NCI-H2196 treated with DMSO at 0.1 percent for 48 hours (cell line): ENCODE measurements at regions not wholly inside any gene's neighbourhood (a gene's known extent, or its start where the extent isn't known, plus 50 kb on each side); places are given as distances from the start of the nearest gene placed in this dataset.

Experiments
- DNase-seq: peaks from one replicate; lab custom pipeline; 2025; ENCODE audit not compliant: unreplicated experiment; lab: John Stamatoyannopoulos, UW

DNA sequence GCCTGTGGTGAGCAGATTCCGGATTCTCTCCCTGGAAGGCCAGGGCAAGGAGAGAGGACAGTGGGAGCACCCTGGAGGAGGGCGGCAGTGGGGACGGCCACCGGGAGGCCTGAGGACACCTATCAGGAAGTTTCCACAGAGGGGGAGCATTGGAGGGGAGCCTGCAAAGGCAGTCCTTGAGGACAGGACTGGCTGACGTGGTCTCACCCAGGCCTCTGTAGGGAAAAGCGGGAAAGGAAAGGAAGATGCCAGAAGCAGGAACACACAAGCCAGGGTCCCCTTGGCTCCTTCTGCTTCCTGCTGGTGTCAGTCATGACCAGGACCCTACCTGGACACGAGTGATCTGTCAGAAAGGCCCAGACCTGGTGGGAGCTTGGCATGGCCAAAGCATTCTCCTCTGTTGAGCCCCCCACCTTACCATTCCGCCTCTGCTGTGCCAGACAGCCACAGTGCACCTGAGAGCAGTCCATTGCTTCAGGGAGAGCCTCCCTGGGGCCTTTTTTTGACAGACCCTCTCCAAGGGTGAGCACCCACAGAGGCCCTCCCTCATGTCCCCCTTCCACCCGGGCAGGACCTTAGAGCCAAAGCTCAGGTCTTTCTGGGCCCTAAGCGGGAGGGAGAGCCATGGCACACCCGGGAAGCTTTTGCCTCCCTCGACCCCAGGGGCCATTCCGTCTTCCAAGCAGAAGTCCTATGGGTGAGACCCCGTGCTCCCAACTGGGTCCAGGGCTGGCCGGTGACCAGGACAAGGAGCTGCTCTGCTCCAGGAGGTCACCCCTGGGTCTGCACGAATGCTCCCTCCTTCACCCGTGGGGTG, 333.1 kb downstream of the DYSF start:
- DNase-seq = no peak

DNA sequence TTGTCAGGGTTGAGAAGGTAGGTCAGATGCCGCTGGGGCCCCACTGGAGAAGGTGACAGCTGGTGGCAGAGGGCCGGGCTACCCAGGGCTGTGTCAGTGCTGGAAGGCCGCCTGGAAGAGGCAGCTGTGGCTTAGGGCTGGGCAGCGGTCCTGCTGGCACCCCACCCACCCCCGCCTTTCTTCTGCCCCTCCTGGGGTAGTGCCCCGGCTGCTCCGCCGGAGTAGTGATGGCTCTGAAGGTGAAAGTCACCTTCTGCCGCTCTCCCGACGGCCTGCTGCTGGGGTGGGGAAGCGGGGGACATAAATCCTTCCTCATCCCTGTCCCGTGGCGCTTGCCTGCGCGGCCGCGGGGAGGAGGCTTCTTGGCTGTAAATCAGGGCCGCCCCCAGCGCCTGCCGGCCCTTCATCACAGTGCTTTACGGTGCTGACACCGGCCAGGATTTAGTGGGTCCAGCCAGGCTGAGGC, 332.2 kb downstream of the DYSF start:
- no peak for DNase-seq

DNA sequence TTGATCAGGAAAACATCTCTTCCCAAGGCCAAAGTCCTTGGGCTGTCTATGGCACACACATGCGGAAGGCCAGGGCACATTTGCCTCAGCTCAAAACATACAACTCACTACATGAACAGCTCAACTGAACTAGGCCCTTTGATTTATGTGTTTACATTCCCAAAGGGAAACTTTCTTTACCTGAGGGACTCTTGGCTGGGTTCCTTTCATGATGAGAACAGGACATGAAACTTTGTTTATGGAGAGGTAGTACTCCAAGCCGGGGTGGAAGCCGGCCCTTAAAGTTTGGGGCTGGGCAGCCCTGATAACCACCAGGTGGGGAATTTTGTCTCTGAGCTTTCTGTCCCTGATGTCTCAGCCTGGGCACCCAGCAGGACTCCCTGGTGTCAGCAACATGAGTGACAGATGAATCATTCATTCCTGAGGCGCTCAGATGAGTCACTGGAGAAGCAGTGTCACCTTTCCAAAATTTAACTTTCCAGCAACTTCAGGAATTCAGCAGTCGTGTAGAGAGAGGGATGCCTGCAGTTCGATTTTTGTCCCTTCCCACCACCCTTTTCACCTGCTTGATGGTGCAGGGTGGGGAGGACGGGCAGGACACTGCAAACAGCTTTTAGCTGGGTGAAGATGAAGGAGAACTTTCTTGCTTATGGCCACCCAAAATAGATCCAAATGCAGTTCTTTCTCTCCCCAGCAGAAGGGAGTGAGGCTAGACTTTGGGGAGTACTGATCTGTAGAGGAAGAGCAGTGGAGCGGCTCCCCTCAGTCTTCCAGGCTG, 331.6 kb downstream of the DYSF start:
- DNase-seq = no peak

DNA sequence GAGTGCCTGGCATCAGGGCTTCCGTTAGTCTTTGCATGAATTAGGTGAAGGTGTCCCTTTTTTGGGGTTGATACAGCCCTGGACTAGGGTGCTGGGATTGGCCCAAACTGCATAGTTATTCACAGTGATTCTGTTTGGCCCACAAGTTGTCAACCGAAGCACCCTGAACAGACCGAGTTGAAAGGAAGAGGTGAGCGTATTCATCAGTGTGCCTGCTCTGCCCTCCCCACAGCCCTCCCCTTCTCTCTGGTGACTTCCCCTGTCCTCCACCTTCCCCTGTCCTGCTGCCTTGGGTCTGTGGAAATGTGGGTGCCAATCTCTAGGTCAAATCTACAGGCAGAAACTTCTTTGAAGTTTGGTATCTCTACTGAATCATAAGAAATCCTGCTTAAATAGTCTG, 330.5 kb downstream of the DYSF start:
- no peak for DNase-seq

DNA sequence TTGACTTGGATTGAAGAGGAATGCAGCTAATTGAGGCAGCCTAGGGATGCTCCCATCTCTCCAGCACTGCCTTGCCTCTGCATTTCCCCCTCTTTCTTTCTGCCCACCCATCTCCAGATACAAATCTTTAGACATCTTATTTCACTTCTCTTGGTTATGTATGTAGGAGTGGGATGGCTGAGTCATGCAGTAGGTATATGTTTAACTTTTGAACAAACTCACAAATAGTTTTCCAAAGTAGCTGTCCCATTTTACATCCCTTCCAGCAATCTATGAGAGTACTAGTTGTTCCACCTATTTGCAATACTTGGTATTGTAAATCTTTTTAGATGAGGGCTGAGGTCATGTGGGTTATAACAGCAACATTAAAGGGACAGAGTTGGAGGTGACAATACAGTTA, 329.9 kb downstream of the DYSF start:
- DNase-seq = no peak

DNA sequence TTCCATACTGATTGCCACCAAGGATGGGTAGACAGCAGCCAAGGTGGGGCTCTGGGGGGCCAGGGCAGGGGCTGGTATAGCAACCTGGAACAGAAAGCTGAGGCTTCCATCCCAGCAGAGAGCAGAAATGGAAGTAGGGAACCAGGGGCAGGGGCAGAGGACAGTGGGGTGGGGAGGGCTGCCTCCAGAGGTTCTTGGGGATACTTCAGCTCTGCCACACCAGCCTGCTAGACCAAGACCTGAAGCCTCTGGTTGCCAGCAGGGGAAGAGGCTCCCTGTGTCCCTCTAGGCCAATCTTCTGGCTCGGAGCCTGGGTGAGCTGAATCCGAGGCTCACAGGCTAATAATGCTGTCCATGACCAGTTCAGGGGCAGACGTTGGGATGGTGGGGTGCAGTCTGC, 329.0 kb downstream of the DYSF start:
- DNase-seq = no peak

DNA sequence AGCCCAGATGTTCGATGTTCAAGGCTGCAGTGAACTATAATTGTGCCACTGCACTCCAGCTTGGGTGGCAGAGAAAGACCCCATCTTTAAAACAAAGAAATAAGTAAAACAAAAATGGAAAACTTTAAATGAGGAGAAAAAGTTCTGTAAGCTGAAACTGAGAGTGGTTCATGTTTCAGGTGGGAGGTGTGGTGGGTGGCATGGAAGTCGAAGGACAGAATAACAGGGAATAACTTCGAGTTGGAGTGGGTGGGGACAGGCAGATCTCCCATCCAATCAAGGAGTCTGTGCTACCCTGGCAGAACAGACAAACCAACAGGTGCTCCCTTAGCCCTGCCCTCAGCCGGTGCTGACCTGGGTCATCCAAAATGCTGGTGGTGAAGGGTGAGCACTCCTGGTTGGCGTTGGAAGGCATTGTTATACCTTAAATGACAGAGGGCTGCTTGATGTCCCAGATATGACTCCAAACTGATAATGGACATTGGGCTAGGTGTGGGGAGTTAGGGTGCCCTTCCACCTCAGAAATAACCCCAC, 328.4 kb downstream of the DYSF start:
- DNase-seq = no peak

DNA sequence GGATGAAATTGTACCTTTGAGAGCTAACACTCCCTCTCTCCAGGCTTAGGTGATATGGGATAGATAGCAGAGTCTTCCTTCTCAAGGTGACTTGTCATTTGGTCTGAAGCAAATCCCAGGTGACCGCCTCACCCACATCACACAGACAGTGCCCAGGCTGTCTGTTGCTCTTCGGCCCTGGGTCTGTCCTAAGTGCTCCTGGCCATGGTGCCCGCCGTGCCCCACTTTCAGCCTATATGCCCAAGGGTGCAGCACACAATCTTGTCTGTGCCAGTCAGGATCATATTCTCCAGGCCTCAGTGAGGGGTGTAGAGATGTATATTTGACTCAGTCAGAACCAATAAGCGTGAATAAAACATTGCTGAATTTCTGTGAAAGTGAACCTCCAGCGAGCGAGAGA, 326.8 kb downstream of the DYSF start:
- no peak for DNase-seq

DNA sequence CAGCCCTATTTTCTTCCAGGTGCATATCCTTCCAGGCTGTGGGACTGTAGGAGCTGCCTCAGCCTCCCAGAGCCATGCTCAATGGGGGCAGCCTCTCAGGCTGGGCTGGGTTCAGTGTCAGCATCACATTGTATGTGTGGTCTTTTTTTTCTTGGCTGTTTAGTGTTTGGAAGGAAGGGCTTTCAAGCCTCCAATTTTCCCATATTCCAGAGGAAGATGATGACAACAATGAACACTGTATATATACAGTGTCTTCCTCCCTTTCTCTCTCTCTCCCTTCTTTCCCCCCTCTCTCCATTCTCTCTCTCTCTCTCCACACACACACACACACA, 326.4 kb downstream of the DYSF start:
- no peak for DNase-seq

DNA sequence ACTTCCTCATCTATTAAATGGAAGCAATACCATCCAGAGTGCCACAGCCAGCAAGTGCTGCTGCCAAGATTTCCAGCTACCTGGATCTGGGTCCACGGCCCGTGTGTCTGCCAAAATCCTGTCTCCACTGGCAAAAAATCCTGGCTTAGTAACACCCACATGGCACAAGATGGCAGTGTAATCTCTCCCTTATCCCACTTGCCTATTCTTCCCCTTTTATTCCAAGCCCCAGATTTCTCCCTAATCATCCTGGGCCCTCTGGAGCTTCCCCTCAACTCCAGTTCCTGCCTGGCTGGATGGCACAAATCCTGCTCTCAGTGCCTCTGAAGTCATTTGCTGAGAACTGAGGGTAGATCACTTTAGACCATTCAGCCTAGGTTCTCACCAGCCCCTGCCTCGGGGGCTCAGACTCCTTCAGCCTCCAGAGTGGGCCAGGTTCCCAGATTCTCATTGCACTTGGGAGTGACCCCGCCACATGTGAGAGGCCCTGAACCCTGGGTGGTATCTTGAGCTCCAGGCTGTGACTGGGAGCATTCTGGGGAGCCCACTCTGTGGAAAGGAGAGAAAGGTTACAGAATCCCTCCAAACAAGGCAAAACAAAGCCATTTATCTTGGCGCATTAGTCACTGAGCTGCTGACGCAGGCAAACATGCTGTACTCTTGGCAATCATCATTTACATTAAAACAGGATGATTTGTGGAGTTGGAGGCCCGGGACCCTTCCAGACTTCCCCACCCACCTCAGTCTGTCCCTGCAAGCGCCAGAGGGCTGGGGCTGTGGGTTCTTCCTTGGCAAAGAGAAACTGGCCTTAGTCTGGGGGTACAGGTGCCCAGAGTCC, 325.8 kb downstream of the DYSF start:
- DNase-seq = no peak

DNA sequence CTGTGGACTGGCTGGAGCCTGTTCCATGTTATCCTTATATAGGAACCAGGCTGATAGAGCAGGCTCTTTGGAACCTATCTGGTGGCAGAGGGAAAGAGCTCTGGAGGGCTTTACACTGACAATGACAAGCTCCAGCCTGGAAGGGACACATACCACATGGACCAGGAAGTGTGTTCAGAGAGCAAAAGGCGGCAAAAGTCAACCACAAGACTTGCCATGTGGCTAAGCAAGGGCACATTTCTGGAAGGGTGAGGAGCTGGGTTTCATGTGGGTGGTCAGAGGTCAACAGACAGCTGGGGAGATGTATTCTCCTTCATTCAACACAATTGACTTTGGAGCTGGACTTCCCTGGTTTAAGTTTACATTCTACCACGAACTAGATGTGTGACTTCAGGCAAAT, 325.2 kb downstream of the DYSF start:
- DNase-seq = no peak

DNA sequence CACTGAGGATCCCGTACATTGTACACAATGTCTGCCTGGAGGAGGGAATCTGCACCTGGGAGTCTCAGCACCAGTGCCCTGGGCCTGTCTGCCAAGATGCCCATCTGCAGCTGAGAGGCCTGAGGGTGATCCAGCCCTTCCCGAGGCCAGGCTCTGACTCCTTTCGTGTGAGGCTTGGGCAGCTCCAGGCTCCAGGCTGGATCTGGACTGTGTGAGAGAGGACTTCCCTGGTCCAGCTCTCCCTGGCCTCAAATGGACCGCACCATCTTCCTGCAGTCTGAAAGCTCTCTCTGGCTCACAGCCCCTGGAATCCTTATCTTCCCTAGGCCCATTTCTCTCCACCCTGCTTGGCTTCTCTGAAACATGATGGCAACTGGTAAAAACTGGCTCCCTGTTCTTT, 324.6 kb downstream of the DYSF start:
- DNase-seq = no peak

DNA sequence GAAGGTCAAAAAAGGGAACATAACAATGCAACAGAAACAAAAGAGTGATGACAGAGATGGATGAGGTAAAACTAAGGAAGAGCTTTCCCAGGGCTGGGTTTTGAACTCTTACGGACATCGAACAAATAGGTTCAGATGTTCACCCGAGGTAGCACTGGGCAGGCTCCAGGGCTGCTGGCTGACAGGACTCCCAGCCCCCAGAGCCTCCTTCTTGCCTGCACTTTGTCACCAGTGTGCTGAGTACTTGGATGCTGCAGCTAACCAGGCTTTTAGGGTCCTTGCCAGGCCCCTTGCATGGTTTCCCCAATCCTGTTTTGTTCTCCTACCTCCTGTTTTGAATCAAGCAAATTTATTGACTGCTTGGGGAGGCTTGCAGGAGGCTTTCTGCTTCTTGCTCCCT, 322.9 kb downstream of the DYSF start:
- no peak for DNase-seq

DNA sequence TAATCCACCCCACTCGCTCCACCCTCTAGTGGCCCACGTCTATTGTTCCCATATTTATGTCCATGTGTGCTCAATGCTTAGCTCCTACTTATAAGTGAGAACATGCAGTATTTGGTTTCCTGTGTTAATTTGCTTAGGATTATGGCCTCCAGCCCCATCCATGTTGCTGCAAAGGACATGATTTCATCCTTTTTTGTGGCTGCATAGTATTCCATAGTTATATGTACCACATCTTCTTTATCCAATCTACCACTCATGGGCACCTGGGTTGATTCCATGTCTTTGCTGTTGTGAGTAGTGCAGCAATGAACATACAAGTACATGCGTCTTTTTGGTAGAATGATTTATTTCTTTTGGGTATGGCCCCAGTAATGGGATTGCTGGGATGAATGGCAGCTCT, 319.9 kb downstream of the DYSF start:
- no peak for DNase-seq

DNA sequence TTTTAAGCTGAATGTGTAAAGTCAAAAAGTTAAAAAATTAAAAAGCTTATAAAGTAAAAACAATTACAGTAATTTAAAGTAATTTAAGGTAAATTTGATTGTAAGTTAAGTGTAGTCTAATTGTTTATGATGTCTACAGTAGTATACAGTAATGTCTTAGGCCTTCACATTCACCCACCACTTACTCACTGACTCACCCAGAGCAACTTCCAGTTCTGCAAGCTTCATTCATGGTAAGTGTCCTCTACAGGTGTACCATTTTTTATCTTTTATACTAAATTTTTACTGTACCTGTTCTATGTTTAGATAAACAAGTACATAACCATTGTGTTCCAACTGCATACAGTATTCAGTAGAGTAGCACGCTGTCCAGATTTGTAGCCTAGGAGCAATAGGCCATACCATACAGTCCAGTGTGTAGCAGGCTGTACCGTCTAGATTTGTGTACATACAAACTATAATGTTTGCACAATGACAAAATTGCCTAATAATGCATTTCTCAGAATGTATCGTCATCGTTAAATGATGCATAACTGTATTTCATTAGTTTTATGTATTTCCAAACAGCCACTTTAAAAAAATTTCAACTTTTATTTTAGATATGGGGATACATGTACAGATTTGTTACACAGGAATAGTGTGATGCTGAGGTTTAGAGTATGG, 319.3 kb downstream of the DYSF start:
- DNase-seq = no peak

DNA sequence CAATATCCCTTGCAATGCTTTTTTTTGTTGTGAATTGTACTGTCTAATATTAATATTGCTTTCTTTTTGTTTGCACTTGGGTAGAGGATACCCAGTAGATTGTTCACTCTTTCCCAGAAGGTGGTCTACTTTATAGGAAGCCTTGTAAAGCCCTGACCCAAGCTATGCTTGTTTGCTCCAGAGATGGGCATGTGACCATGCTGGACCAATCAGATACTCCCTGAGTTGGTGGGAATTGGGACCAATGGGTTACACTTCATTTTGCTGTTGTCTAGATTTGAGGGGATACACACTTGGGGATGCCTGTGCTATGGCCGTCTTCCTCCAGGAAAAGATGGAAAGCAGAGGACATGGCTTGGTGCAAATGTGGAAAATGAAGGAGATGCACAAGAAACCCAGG, 314.3 kb downstream of the DYSF start:
- no peak for DNase-seq

DNA sequence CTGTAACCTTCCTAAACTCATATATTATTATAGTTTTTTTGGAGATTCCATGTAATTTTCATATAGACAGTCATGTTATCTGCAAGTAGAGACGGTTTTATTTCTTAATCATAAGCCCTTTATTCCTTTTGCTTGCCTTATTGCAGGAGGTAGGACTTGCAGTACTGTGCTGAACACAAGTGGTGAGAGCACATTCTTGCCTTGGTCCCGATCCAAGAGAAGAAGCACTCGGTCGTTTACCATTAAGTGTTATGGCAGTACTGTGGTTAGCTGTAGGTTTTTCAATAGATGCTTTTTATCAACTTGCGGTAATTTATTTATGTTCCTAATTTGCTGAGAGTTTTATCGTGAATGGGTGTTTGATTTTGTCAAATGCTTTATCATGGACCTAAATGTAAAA, 305.7 kb downstream of the DYSF start:
- no peak for DNase-seq

DNA sequence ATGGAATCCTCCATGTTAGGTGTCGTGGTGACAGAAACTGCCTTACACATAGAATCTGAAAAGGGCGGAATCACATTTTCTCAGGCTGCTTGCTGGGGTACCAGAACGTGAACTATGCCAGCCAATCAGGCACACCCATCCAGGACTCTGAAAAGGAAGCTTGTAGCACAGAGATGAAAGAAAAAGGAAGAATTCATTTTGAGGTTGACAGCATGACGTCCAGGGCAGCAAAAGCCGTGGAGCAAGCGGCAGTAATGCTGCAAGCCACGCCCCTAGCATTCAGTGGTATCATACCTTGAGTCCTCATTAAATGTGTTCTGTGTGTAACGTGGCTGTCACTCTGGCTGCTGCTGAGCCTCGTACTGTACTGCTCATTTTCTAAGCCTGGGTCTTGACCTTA, 304.0 kb downstream of the DYSF start:
- DNase-seq = no peak

DNA sequence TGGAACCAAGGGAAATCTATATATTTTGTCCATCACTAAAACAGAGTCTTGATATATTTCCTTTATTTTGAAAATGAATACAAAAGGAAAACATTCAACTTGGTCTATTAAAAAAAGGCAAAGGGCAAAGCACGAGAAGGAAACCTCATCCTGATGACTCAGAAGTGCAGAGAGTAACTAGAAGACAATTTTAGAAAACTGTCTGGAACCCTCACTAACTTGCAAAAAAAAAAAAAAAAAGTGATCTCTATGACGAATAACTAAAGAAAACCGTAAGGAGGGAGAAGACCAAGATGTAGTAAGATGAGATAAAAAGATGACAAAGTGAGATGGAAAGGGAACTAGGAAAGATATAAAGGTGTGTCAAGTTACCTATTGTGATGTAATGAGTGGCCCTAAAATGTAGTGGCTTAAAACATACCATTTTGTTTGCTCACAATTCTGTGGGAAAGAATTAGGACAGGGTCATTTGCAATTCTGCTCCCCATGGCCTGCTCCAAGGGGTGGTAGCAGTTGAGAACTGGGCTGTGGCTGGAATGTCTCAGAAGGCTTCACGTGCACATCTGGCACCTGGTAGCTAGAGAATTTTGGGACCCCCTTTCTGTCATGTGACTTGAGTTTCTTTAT, 303.0 kb downstream of the DYSF start:
- DNase-seq = no peak

DNA sequence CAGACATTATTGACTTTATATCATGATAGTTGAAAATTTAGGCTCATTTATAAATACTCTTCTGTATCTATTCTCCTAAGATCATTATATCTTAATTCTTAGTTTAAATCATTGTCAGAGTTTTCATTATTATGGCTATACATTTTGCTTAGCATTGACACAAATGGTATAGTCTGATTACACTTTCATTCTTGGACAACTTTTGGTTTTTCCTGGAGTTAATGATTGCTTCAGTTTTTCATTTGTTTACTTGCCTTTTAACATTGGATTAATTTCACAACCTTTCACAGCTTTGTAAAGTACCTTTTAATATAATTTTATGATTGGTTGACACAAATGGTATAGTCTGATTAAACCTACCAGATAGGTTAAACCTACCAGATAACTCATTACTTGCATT, 298.2 kb downstream of the DYSF start:
- no peak for DNase-seq
